SK-N-SH (cell line): ENCODE measurements at regions not wholly inside any gene's neighbourhood (a gene's known extent, or its start where the extent isn't known, plus 50 kb on each side); places are given as distances from the start of the nearest gene placed in this dataset.

Experiments used
- CTCF ChIA-PET: fragments of 300-600, 350-600 bp; formaldehyde crosslinking; extraction: SDS; loops from one replicate; lab custom pipeline; 2021; lab: Yijun Ruan, JAX
- POLR2A ChIA-PET: fragments of 350-600 bp; sonication (Branson Sonifier 250); formaldehyde crosslinking; extraction: SDS; loops from one replicate; lab custom pipeline; 2020; ENCODE audit warnings: antibody characterized with exemption, inconsistent platforms; lab: Yijun Ruan, JAX
- DNase-seq: peaks from one replicate; pipeline ENCODE4 v3.0.0; 2012
- H2AFZ ChIP-seq: fragments of 200-600 bp; sonication (generic); 2 replicates; pipeline ENCODE4 v1.8.1; 2016; ENCODE audit warnings: antibody characterized with exemption, mild to moderate bottlenecking, low read depth
- H3F3A ChIP-seq: fragments of 200-600 bp; sonication (generic); replicated peaks from 2 replicates; pipeline ENCODE3; 2016; ENCODE audit warnings: antibody characterized with exemption, mild to moderate bottlenecking; ENCODE audit not compliant: insufficient read depth
- H3K27ac ChIP-seq, 2 experiments: fragments of 200-500 bp in 1 of 2; fragments of 200-600 bp in 1 of 2; sonication (Bioruptor generic) in 1 of 2; sonication (generic), shearing (Covaris generic) in 1 of 2; 2 replicates each; pipeline versions ENCODE4 v1.5.1 to v1.6.1; 2014 to 2016; ENCODE audit warnings: low read depth in 2 of 2, inconsistent platforms in 1 of 2, low read length in 1 of 2, mild to moderate bottlenecking in 1 of 2, mixed read lengths in 1 of 2
- H3K27me3 ChIP-seq: fragments of 200-600 bp; sonication (generic), shearing (Covaris generic); 2 replicates; pipeline ENCODE4 v1.6.1; 2016; ENCODE audit warnings: mixed run types; ENCODE audit not compliant: insufficient read depth
- H3K36me3 ChIP-seq, 2 experiments: fragments of 200-500 bp in 1 of 2; fragments of 200-600 bp in 1 of 2; sonication (Bioruptor generic) in 1 of 2; sonication (generic) in 1 of 2; replicated peaks in 1 of 2; 2 replicates each; pipeline versions ENCODE3 to v1.5.1; 2014 to 2016; ENCODE audit warnings: low read length in 1 of 2, mild to moderate bottlenecking in 1 of 2; ENCODE audit not compliant: insufficient read depth in 2 of 2, control insufficient read depth in 1 of 2
- H3K4me1 ChIP-seq, 2 experiments: fragments of 200-500 bp in 1 of 2; fragments of 200-600 bp in 1 of 2; sonication (Bioruptor generic) in 1 of 2; sonication (generic), shearing (Covaris generic) in 1 of 2; 2 replicates each; pipeline versions ENCODE4 v1.5.1 to v1.6.1; 2014 to 2016; ENCODE audit warnings: low read depth in 1 of 2, low read length in 1 of 2, mixed run types in 1 of 2; ENCODE audit not compliant: insufficient read depth in 2 of 2, control insufficient read depth in 1 of 2
- H3K4me2 ChIP-seq: fragments of 200-600 bp; sonication (generic), shearing (Covaris generic); 2 replicates; pipeline ENCODE4 v1.6.1; 2017; ENCODE audit warnings: mixed run types
- H3K4me3 ChIP-seq, 2 experiments: fragments of 200-500 bp in 1 of 2; fragments of 200-600 bp in 1 of 2; sonication (Bioruptor generic) in 1 of 2; sonication (generic), shearing (Covaris generic) in 1 of 2; 2 replicates each; pipeline versions ENCODE4 v1.5.1 to v1.8.1; 2014 to 2016; ENCODE audit warnings: low read depth in 2 of 2, inconsistent platforms in 1 of 2, low read length in 1 of 2, mild to moderate bottlenecking in 1 of 2, mixed read lengths in 1 of 2, moderate library complexity in 1 of 2
- H3K79me2 ChIP-seq: fragments of 200-600 bp; sonication (generic); 2 replicates; pipeline ENCODE4 v1.8.1; 2017; ENCODE audit warnings: mild to moderate bottlenecking; ENCODE audit not compliant: insufficient read depth
- H3K9ac ChIP-seq: fragments of 200-600 bp; sonication (generic); 2 replicates; pipeline ENCODE4 v1.6.1; 2017; ENCODE audit warnings: mixed run types
- H3K9me2 ChIP-seq: fragments of 200-600 bp; sonication (generic); 2 replicates; pipeline ENCODE4 v1.6.1; 2017; ENCODE audit warnings: mixed run types
- H3K9me3 ChIP-seq: fragments of 200-600 bp; sonication (generic); 2 replicates; pipeline ENCODE4 v1.6.1; 2017; ENCODE audit warnings: mixed run types, mild to moderate bottlenecking, moderate library complexity
- H4K20me1 ChIP-seq: fragments of 200-600 bp; sonication (generic); 2 replicates; pipeline ENCODE4 v1.6.1; 2017; ENCODE audit warnings: mild to moderate bottlenecking, mixed run types; ENCODE audit not compliant: insufficient read depth
- EZH2phosphoT487 ChIP-seq: fragments of 200-600 bp; sonication (generic); IDR thresholded peaks from 2 replicates; pipeline ENCODE4 v1.6.1; 2017; ENCODE audit warnings: low read depth, mixed run types, mild to moderate bottlenecking, antibody characterized with exemption, moderate library complexity, borderline replicate concordance
- GATA2 ChIP-seq: sonication (generic); formaldehyde crosslinking; IDR thresholded peaks from 2 replicates; pipeline ENCODE4 v1.5.0; 2020; ENCODE audit warnings: mild to moderate bottlenecking, missing genetic modification reagents
- MEF2A ChIP-seq: IDR thresholded peaks from 2 replicates; pipeline ENCODE4 v1.4.0; 2012; ENCODE audit warnings: low read depth, borderline replicate concordance
- POLR2AphosphoS5 ChIP-seq: IDR thresholded peaks from 2 replicates; pipeline ENCODE4 v1.6.1; 2012; ENCODE audit warnings: low read depth, low read length
- RAD21 ChIP-seq: IDR thresholded peaks from 2 replicates; pipeline ENCODE4 v1.6.1; 2012; ENCODE audit warnings: mild to moderate bottlenecking, low read length
- RFX5 ChIP-seq: IDR thresholded peaks from 2 replicates; pipeline ENCODE4 v1.6.1; 2012; ENCODE audit warnings: mild to moderate bottlenecking, improper control_type of control experiment, low read length
- SIN3A ChIP-seq: IDR thresholded peaks from 2 replicates; pipeline ENCODE4 v1.6.1; 2012; ENCODE audit warnings: low read depth, mild to moderate bottlenecking, low read length, moderate library complexity, borderline replicate concordance
- SMC3 ChIP-seq: IDR thresholded peaks from 2 replicates; pipeline ENCODE4 v1.6.1; 2012; ENCODE audit warnings: low read depth, low read length, improper control_type of control experiment
- TCF12 ChIP-seq: IDR thresholded peaks from 2 replicates; pipeline ENCODE4 v1.4.0; 2012
- WGBS: methylation state at CpG from one replicate; pipeline ENCODE4 v1.1.6; 2017; ENCODE audit warnings: low lambda C conversion rate; 5-methylcytosine and 5-hydroxymethylcytosine counted together
- TF ChIP-seq, protein P1 (sequence below): IDR thresholded peaks from 2 replicates; pipeline ENCODE4; 2012
- TF ChIP-seq, protein P2 (sequence below): IDR thresholded peaks from 2 replicates; pipeline ENCODE4 v1.4.0; 2012; ENCODE audit warnings: low read depth, borderline replicate concordance
- TF ChIP-seq, protein P3 (sequence below): fragments of 150-350 bp; IDR thresholded peaks from 2 replicates; pipeline ENCODE4 v1.6.1; 2016; ENCODE audit warnings: mild to moderate bottlenecking, low read depth, low read length
- TF ChIP-seq, protein P4 (sequence below): IDR thresholded peaks from 2 replicates; pipeline ENCODE4 v1.6.1; 2012; ENCODE audit warnings: mild to moderate bottlenecking, low read depth, low read length, moderate library complexity

DNA sequence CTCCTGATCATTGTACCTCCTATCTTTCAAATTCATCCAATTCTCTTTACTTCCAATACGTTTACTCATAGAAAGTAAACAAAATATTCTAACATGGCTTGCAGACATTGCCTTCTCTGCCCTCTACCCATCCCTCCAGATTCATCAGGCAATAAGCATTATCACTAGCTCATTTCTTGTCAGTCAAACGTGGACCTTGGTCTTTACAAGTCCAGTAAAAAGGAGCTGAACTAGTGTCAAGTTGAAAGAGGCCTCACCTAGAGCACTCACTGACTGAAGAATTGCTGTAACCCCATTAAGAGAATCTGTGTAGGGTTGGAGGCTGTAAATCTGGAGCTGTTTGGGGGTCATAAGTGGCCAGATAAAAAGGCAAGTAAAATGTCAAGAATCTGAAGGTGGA lies 435.0 kb upstream of the CCDC179 start:
- Histone ChIP-seq H3K9ac (no peak overlapping the region), H3K4me3 (no peak overlapping the region), H3K27me3 (no peaks in the 10 kb centered on the region), H4K20me1 (no peaks in the 10 kb centered on the region), H3F3A (no peaks in the 10 kb centered on the region), H3K4me2 (no peak overlapping the region), H3K27ac (no peak overlapping the region), H3K36me3 (no peaks in the 10 kb centered on the region), H3K79me2 (no peaks in the 10 kb centered on the region), H2AFZ (no peak overlapping the region), H3K9me3 (no peaks in the 10 kb centered on the region), H3K9me2 (no peaks in the 10 kb centered on the region), H3K4me1 (no peaks in the 10 kb centered on the region)
- POLR2A ChIA-PET: no interaction called here
- DNase-seq: no peak
- 12% methylated on average over 2 of the region's 2 CpGs for WGBS
- CTCF ChIA-PET: interaction anchor here (1.0 kb wide), 1 partner anchor 10 kb away, joined by 3 read pairs; no protein-coding TSS in a partner anchor
- no peak for TF ChIP-seq SMC3
- TF ChIP-seq RFX5: no peak
- no peak for TF ChIP-seq TCF12
- no peak for TF ChIP-seq RAD21
- no peak for TF ChIP-seq GATA2 (CRISPR knock-in tag)

DNA sequence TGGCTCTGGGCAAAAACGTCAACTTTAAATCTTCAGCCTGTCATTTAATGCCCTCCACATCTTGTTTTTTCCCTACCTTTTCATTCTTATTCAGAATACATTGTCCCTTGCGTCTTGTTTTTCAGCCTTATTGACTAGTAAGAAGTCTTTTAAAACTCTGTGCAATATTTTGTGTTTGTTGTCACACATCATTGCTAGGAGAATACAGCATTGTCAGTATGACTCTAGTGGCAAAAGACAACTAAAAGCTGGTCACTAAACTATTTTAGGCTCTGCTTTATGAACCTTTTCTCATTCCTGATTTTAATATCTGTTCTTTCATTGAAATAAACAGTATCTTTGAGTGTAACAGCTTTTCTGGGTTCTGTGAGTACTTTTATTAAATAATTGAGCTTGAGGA lies 447.8 kb upstream of the CCDC179 start:
- no peaks in the 10 kb centered on the region for H3K4me1 ChIP-seq
- no peaks in the 10 kb centered on the region for H3K27me3 ChIP-seq
- no peaks in the 10 kb centered on the region for H3K9me3 ChIP-seq
- no peak overlapping the region for H3K4me2 ChIP-seq
- no peaks in the 10 kb centered on the region for H4K20me1 ChIP-seq
- no peaks in the 10 kb centered on the region for H3K79me2 ChIP-seq
- WGBS: 61% methylated on average over 2 of the region's 2 CpGs
- no peak overlapping the region for H3K9ac ChIP-seq
- H3K9me2 ChIP-seq: no peaks in the 10 kb centered on the region
- no peak for DNase-seq
- H3F3A ChIP-seq: no peaks in the 10 kb centered on the region
- TF ChIP-seq, protein P1, sequence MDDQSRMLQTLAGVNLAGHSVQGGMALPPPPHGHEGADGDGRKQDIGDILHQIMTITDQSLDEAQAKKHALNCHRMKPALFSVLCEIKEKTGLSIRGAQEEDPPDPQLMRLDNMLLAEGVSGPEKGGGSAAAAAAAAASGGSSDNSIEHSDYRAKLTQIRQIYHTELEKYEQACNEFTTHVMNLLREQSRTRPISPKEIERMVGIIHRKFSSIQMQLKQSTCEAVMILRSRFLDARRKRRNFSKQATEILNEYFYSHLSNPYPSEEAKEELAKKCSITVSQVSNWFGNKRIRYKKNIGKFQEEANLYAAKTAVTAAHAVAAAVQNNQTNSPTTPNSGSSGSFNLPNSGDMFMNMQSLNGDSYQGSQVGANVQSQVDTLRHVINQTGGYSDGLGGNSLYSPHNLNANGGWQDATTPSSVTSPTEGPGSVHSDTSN: no peak
- no peak for TF ChIP-seq EZH2phosphoT487
- no peak for TF ChIP-seq SIN3A
- no peak overlapping the region for H2AFZ ChIP-seq
- POLR2A ChIA-PET: no interaction called here
- no peak overlapping the region for H3K27ac ChIP-seq
- no peak overlapping the region for H3K4me3 ChIP-seq
- CTCF ChIA-PET: no interaction called here
- H3K36me3 ChIP-seq: no peaks in the 10 kb centered on the region

DNA sequence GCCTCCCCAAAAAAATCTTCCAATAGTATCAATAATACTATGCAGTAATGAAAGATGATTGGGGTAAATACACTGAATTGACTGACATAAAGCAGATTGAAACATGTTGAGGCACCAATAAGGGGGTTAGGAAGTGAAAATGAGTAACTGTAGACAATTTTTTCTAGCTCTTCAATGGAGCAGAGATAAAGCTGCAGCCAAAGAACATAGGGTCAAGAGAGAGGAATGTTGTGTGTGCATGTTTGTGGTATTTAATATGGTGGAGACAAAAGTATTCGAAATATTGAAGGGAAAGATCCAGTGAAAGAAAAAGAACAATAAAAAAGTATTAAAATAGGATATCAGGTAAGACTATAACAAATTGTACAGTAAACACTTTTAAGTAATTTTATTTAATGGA lies 450.0 kb upstream of the CCDC179 start:
- ChIA-PET CTCF (no interaction called here), POLR2A (no interaction called here)
- no peak overlapping the region for H3K9ac ChIP-seq
- no peaks in the 10 kb centered on the region for H3K36me3 ChIP-seq
- 55% methylated on average over 1 of the region's 1 CpG for WGBS
- no peaks in the 10 kb centered on the region for H3K27me3 ChIP-seq
- H3K9me2 ChIP-seq: no peaks in the 10 kb centered on the region
- H3K4me2 ChIP-seq: no peak overlapping the region
- no peaks in the 10 kb centered on the region for H3K79me2 ChIP-seq
- H3K27ac ChIP-seq: no peak overlapping the region
- no peak overlapping the region for H3K4me3 ChIP-seq
- H2AFZ ChIP-seq: no peak overlapping the region
- no peak for DNase-seq
- no peaks in the 10 kb centered on the region for H3K9me3 ChIP-seq
- no peaks in the 10 kb centered on the region for H3F3A ChIP-seq
- H4K20me1 ChIP-seq: no peaks in the 10 kb centered on the region
- H3K4me1 ChIP-seq: no peaks in the 10 kb centered on the region; a peak in 1 of 4 replicates
- TF ChIP-seq, protein P2, sequence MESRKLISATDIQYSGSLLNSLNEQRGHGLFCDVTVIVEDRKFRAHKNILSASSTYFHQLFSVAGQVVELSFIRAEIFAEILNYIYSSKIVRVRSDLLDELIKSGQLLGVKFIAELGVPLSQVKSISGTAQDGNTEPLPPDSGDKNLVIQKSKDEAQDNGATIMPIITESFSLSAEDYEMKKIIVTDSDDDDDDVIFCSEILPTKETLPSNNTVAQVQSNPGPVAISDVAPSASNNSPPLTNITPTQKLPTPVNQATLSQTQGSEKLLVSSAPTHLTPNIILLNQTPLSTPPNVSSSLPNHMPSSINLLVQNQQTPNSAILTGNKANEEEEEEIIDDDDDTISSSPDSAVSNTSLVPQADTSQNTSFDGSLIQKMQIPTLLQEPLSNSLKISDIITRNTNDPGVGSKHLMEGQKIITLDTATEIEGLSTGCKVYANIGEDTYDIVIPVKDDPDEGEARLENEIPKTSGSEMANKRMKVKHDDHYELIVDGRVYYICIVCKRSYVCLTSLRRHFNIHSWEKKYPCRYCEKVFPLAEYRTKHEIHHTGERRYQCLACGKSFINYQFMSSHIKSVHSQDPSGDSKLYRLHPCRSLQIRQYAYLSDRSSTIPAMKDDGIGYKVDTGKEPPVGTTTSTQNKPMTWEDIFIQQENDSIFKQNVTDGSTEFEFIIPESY: no peak
- no peak for TF ChIP-seq POLR2AphosphoS5
- TF ChIP-seq, protein P3, sequence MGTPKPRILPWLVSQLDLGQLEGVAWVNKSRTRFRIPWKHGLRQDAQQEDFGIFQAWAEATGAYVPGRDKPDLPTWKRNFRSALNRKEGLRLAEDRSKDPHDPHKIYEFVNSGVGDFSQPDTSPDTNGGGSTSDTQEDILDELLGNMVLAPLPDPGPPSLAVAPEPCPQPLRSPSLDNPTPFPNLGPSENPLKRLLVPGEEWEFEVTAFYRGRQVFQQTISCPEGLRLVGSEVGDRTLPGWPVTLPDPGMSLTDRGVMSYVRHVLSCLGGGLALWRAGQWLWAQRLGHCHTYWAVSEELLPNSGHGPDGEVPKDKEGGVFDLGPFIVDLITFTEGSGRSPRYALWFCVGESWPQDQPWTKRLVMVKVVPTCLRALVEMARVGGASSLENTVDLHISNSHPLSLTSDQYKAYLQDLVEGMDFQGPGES: no peak
- TF ChIP-seq, protein P4, sequence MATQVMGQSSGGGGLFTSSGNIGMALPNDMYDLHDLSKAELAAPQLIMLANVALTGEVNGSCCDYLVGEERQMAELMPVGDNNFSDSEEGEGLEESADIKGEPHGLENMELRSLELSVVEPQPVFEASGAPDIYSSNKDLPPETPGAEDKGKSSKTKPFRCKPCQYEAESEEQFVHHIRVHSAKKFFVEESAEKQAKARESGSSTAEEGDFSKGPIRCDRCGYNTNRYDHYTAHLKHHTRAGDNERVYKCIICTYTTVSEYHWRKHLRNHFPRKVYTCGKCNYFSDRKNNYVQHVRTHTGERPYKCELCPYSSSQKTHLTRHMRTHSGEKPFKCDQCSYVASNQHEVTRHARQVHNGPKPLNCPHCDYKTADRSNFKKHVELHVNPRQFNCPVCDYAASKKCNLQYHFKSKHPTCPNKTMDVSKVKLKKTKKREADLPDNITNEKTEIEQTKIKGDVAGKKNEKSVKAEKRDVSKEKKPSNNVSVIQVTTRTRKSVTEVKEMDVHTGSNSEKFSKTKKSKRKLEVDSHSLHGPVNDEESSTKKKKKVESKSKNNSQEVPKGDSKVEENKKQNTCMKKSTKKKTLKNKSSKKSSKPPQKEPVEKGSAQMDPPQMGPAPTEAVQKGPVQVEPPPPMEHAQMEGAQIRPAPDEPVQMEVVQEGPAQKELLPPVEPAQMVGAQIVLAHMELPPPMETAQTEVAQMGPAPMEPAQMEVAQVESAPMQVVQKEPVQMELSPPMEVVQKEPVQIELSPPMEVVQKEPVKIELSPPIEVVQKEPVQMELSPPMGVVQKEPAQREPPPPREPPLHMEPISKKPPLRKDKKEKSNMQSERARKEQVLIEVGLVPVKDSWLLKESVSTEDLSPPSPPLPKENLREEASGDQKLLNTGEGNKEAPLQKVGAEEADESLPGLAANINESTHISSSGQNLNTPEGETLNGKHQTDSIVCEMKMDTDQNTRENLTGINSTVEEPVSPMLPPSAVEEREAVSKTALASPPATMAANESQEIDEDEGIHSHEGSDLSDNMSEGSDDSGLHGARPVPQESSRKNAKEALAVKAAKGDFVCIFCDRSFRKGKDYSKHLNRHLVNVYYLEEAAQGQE: no peak
- TF ChIP-seq RAD21: no peak
- TF ChIP-seq MEF2A: no peak
